NCI-H2171 (cell line): ENCODE measurements at regions not wholly inside any gene's neighbourhood (a gene's known extent, or its start where the extent isn't known, plus 50 kb on each side); places are given as distances from the start of the nearest gene placed in this dataset.
"Not testable (repeated sequence)": the region's sequence is repeated elsewhere in the genome, so short reads cannot be mapped to it uniquely, and the experiment has no call there.

Source experiments
- DNase-seq: peaks from one replicate; lab custom pipeline; 2025; lab: John Stamatoyannopoulos, UW

GRCh38 chr3:655824-656223, 437.0 kb upstream of the CNTN6 start:
- DNase-seq, result no peak

- DNase-seq, result no peak
Observed at GRCh38 chr3:661356-661755, 431.5 kb upstream of the CNTN6 start.

GRCh38 chr3:674116-674515, 418.7 kb upstream of the CNTN6 start:
- no peak for DNase-seq

- DNase-seq, result no peak
Observed at GRCh38 chr3:675846-676245, 417.0 kb upstream of the CNTN6 start.

- DNase-seq, result no peak
Observed at GRCh38 chr3:683770-684169, 409.1 kb upstream of the CNTN6 start.

- DNase-seq, result no peak
Observed at GRCh38 chr3:690770-691169, 402.1 kb upstream of the CNTN6 start.

GRCh38 chr3:700514-700913, 392.3 kb upstream of the CNTN6 start:
- no peak for DNase-seq

GRCh38 chr3:707041-707440, 385.8 kb upstream of the CNTN6 start:
- DNase-seq, result no peak

GRCh38 chr3:713006-713621, 379.7 kb upstream of the CNTN6 start:
- DNase-seq, result no peak

GRCh38 chr3:713947-714620, 378.7 kb upstream of the CNTN6 start:
- no peak for DNase-seq

GRCh38 chr3:721086-721485, 371.7 kb upstream of the CNTN6 start:
- DNase-seq, result no peak

GRCh38 chr3:732326-732928, 360.4 kb upstream of the CNTN6 start:
- no peak for DNase-seq

- no peak for DNase-seq
Observed at GRCh38 chr3:733313-733712, 359.5 kb upstream of the CNTN6 start.

- no peak for DNase-seq
Observed at GRCh38 chr3:757711-758110, 335.1 kb upstream of the CNTN6 start.

- DNase-seq, result no peak
Observed at GRCh38 chr3:759106-759505, 333.7 kb upstream of the CNTN6 start.

GRCh38 chr3:773433-773832, 319.4 kb upstream of the CNTN6 start:
- DNase-seq, result not testable (repeated sequence)

- no peak for DNase-seq
Observed at GRCh38 chr3:775178-775880, 317.5 kb upstream of the CNTN6 start.

- no peak for DNase-seq
Observed at GRCh38 chr3:780505-780904, 312.3 kb upstream of the CNTN6 start.

GRCh38 chr3:791442-791841, 301.4 kb upstream of the CNTN6 start:
- no peak for DNase-seq

- no peak for DNase-seq
Observed at GRCh38 chr3:792630-793029, 300.2 kb upstream of the CNTN6 start.

- DNase-seq, result no peak
Observed at GRCh38 chr3:804211-804610, 288.6 kb upstream of the CNTN6 start.

- no peak for DNase-seq
Observed at GRCh38 chr3:805326-805725, 287.5 kb upstream of the CNTN6 start.

- no peak for DNase-seq
Observed at GRCh38 chr3:806006-806405, 286.8 kb upstream of the CNTN6 start.
